ENCODE measurements at regions not wholly inside any gene's neighbourhood (a gene's known extent, or its start where the extent isn't known, plus 50 kb on each side); places are given as distances from the start of the nearest gene placed in this dataset.
"Not testable (repeated sequence)": the region's sequence is repeated elsewhere in the genome, so short reads cannot be mapped to it uniquely, and the experiment has no call there.

- no peak for TF ChIP-seq JUND (IDR thresholded peaks at IDR 0.05; ENCODE audit: low read depth)
- no peak for DNase-seq (ENCODE audit: low read depth in 1 of 2, low spot score in 1 of 2)
- in situ Hi-C loops (cut with HindIII; ENCODE audit: low pct_unique_long_range_greater_than_20kb, low sequenced_read_pairs) = no loop called here
Measured at GRCh38 chr15:38127306-38127771, 125.3 kb upstream of the SPRED1 start.

GRCh38 chr15:38128341-38128781, 124.3 kb upstream of the SPRED1 start:
- in situ Hi-C loops (cut with HindIII; ENCODE audit: low pct_unique_long_range_greater_than_20kb, low sequenced_read_pairs) = no loop called here
- DNase-seq (ENCODE audit: low read depth in 1 of 2, low spot score in 1 of 2) = no peak
- no peak for TF ChIP-seq JUND (IDR thresholded peaks at IDR 0.05; ENCODE audit: low read depth)

- TF ChIP-seq JUND (IDR thresholded peaks at IDR 0.05; ENCODE audit: low read depth) = no peak
- DNase-seq (ENCODE audit: low read depth in 1 of 2, low spot score in 1 of 2) = no peak
- in situ Hi-C loops (cut with HindIII; ENCODE audit: low pct_unique_long_range_greater_than_20kb, low sequenced_read_pairs) = no loop called here
Measured at GRCh38 chr15:38128921-38129320, 123.7 kb upstream of the SPRED1 start.

- in situ Hi-C loops (cut with HindIII; ENCODE audit: low pct_unique_long_range_greater_than_20kb, low sequenced_read_pairs) = no loop called here
- no peak for DNase-seq (ENCODE audit: low read depth in 1 of 2, low spot score in 1 of 2)
- no peak for TF ChIP-seq JUND (IDR thresholded peaks at IDR 0.05; ENCODE audit: low read depth)
Measured at GRCh38 chr15:38129531-38130204, 123.0 kb upstream of the SPRED1 start.

- no peak for DNase-seq (ENCODE audit: low read depth in 1 of 2, low spot score in 1 of 2)
- no peak for TF ChIP-seq JUND (IDR thresholded peaks at IDR 0.05; ENCODE audit: low read depth)
- in situ Hi-C loops (cut with HindIII; ENCODE audit: low pct_unique_long_range_greater_than_20kb, low sequenced_read_pairs) = no loop called here
Measured at GRCh38 chr15:38130205-38130567, 122.5 kb upstream of the SPRED1 start.

GRCh38 chr15:38130740-38131498, 121.7 kb upstream of the SPRED1 start:
- DNase-seq (ENCODE audit: low read depth in 1 of 2, low spot score in 1 of 2) = no peak
- in situ Hi-C loops (cut with HindIII; ENCODE audit: low pct_unique_long_range_greater_than_20kb, low sequenced_read_pairs) = no loop called here
- no peak for TF ChIP-seq JUND (IDR thresholded peaks at IDR 0.05; ENCODE audit: low read depth)

GRCh38 chr15:38134252-38134651, 118.4 kb upstream of the SPRED1 start:
- in situ Hi-C loops (cut with HindIII; ENCODE audit: low pct_unique_long_range_greater_than_20kb, low sequenced_read_pairs) = no loop called here
- no peak for DNase-seq (ENCODE audit: low read depth in 1 of 2, low spot score in 1 of 2)
- no peak for TF ChIP-seq JUND (IDR thresholded peaks at IDR 0.05; ENCODE audit: low read depth)

- in situ Hi-C loops (cut with HindIII; ENCODE audit: low pct_unique_long_range_greater_than_20kb, low sequenced_read_pairs); DNase-seq (ENCODE audit: low read depth in 1 of 2, low spot score in 1 of 2): not testable (repeated sequence)
Measured at GRCh38 chr15:38142195-38142594, 110.4 kb upstream of the SPRED1 start.

- no peak for DNase-seq (ENCODE audit: low read depth in 1 of 2, low spot score in 1 of 2)
- TF ChIP-seq JUND (IDR thresholded peaks at IDR 0.05; ENCODE audit: low read depth) = no peak
- in situ Hi-C loops (cut with HindIII; ENCODE audit: low pct_unique_long_range_greater_than_20kb, low sequenced_read_pairs) = no loop called here
Measured at GRCh38 chr15:38144921-38145320, 107.7 kb upstream of the SPRED1 start.

GRCh38 chr15:38145651-38146111, 107.0 kb upstream of the SPRED1 start:
- no peak for DNase-seq (ENCODE audit: low read depth in 1 of 2, low spot score in 1 of 2)
- in situ Hi-C loops (cut with HindIII; ENCODE audit: low pct_unique_long_range_greater_than_20kb, low sequenced_read_pairs) = no loop called here
- no peak for TF ChIP-seq JUND (IDR thresholded peaks at IDR 0.05; ENCODE audit: low read depth)

GRCh38 chr15:38147246-38147645, 105.4 kb upstream of the SPRED1 start:
- TF ChIP-seq JUND (IDR thresholded peaks at IDR 0.05; ENCODE audit: low read depth) = no peak
- in situ Hi-C loops (cut with HindIII; ENCODE audit: low pct_unique_long_range_greater_than_20kb, low sequenced_read_pairs) = no loop called here
- DNase-seq (ENCODE audit: low read depth in 1 of 2, low spot score in 1 of 2) = no peak

- DNase-seq (ENCODE audit: low read depth in 1 of 2, low spot score in 1 of 2) = no peak
- TF ChIP-seq JUND (IDR thresholded peaks at IDR 0.05; ENCODE audit: low read depth) = no peak
- in situ Hi-C loops (cut with HindIII; ENCODE audit: low pct_unique_long_range_greater_than_20kb, low sequenced_read_pairs) = no loop called here
Measured at GRCh38 chr15:38148471-38148870, 104.2 kb upstream of the SPRED1 start.

- in situ Hi-C loops (cut with HindIII; ENCODE audit: low pct_unique_long_range_greater_than_20kb, low sequenced_read_pairs) = no loop called here
- DNase-seq (ENCODE audit: low read depth in 1 of 2, low spot score in 1 of 2) = no peak
- no peak for TF ChIP-seq JUND (IDR thresholded peaks at IDR 0.05; ENCODE audit: low read depth)
Measured at GRCh38 chr15:38149315-38149714, 103.3 kb upstream of the SPRED1 start.
